ENCODE measurements at regions not wholly inside any gene's neighbourhood (a gene's known extent, or its start where the extent isn't known, plus 50 kb on each side); places are given as distances from the start of the nearest gene placed in this dataset.
A peak's percentile ranks its signal among the peaks of the same experiment; 100 is the strongest.

DNA sequence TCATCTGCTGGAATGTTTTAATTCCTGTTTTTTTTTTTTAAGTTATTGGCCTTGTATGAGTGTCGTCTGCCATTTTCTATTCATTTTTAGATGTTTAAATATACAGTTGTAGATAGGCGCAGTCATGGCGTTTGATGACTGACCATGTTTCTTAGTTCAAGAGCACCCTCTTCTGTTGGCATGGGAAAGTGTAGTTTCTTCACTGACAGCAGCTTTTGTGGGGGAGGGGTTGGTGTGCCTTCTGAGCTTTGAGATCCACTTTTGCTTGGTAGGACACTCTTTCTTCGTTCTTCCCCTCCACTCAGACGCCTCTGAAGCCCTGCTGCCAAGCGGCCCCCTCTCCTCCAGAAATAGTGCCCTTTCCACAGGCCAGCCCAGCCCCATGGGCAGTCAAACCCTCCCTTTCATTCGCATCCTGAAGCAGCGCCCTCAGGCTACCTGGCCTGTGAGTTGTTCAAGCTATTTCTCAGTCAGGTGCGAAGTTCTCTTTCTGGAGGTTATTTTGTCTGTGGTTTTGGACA lies 492.0 kb downstream of the TNS1 start:
- no peaks in the 10 kb centered on the region for H3K27me3 ChIP-seq
- no peaks in the 10 kb centered on the region for H3K36me3 ChIP-seq
- H3K4me3 ChIP-seq: no peak overlapping the region
- H3K9me3 ChIP-seq (ENCODE audit: low read depth): no peaks in the 10 kb centered on the region
- TF ChIP-seq, protein P1, sequence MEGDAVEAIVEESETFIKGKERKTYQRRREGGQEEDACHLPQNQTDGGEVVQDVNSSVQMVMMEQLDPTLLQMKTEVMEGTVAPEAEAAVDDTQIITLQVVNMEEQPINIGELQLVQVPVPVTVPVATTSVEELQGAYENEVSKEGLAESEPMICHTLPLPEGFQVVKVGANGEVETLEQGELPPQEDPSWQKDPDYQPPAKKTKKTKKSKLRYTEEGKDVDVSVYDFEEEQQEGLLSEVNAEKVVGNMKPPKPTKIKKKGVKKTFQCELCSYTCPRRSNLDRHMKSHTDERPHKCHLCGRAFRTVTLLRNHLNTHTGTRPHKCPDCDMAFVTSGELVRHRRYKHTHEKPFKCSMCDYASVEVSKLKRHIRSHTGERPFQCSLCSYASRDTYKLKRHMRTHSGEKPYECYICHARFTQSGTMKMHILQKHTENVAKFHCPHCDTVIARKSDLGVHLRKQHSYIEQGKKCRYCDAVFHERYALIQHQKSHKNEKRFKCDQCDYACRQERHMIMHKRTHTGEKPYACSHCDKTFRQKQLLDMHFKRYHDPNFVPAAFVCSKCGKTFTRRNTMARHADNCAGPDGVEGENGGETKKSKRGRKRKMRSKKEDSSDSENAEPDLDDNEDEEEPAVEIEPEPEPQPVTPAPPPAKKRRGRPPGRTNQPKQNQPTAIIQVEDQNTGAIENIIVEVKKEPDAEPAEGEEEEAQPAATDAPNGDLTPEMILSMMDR (IDR thresholded peaks at IDR 0.05; ENCODE audit: low read depth, low read length): peak; percentile 80
- peak; percentile 87 to 90 for DNase-seq (ENCODE audit: low read depth in 1 of 2, low spot score in 1 of 2)
- H3K27ac ChIP-seq: no peak overlapping the region
- H3K4me1 ChIP-seq (ENCODE audit: low read depth): peaks cover 20% of the 10 kb centered on the region

GRCh38 chr2:217505303-217505702 lies 497.5 kb downstream of the TNS1 start:
- TF ChIP-seq, protein P1 (IDR thresholded peaks at IDR 0.05; ENCODE audit: low read depth, low read length): no peak
- H3K4me1 ChIP-seq (ENCODE audit: low read depth): peaks cover 2% of the 10 kb centered on the region
- no peak overlapping the region for H3K4me3 ChIP-seq

GRCh38 chr2:217501887-217502286 lies 500.9 kb downstream of the TNS1 start:
- H3K4me1 ChIP-seq (ENCODE audit: low read depth): no peaks in the 10 kb centered on the region

More at GRCh38 chr2:217505303-217505702, 497.5 kb downstream of the TNS1 start:
- Histone ChIP-seq H3K27ac (no peak overlapping the region), H3K36me3 (no peaks in the 10 kb centered on the region), H3K27me3 (peaks cover 14% of the 10 kb centered on the region), H3K9me3 (ENCODE audit: low read depth) (no peaks in the 10 kb centered on the region)
- DNase-seq (ENCODE audit: low read depth in 1 of 2, low spot score in 1 of 2): no peak

DNA sequence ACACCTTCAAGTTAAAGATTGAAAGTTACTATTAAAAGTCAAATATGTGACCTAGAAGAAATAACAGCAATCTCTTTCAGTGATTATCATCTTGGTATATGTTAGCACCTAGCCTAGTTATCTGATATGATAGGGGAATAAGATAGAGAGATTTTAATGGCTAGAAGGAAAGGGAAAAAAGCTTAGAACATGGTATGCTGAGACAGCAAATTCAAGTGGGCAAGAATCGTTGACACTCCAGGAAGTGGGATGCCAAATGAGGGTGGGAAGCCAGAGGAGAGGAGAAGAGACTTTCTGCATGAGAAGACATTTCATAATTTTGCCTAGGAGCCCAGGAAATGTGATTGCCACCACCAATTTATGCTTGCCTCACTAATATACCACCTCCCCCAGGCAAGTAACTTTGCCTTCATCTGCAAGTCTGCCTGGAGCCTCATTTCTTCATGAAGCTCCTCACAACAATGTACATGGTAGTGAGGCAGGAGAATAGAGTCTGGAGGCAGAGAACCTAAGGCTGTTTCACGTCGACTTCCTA lies 504.9 kb downstream of the TNS1 start:
- H3K27ac ChIP-seq: no peak overlapping the region
- DNase-seq (ENCODE audit: low read depth in 1 of 2, low spot score in 1 of 2): no peak
- TF ChIP-seq, protein P1 (IDR thresholded peaks at IDR 0.05; ENCODE audit: low read depth, low read length): no peak
- H3K9me3 ChIP-seq (ENCODE audit: low read depth): no peaks in the 10 kb centered on the region
- no peaks in the 10 kb centered on the region for H3K4me1 ChIP-seq (ENCODE audit: low read depth)
- H3K4me3 ChIP-seq: no peak overlapping the region
- peaks cover 16% of the 10 kb centered on the region for H3K27me3 ChIP-seq
- H3K36me3 ChIP-seq: no peaks in the 10 kb centered on the region

More at GRCh38 chr2:217501887-217502286, 500.9 kb downstream of the TNS1 start:
- no peaks in the 10 kb centered on the region for H3K36me3 ChIP-seq
- H3K9me3 ChIP-seq (ENCODE audit: low read depth): no peaks in the 10 kb centered on the region
- no peak overlapping the region for H3K4me3 ChIP-seq
- TF ChIP-seq, protein P1 (IDR thresholded peaks at IDR 0.05; ENCODE audit: low read depth, low read length): no peak
- no peak overlapping the region for H3K27ac ChIP-seq
- DNase-seq (ENCODE audit: low read depth in 1 of 2, low spot score in 1 of 2): no peak
- H3K27me3 ChIP-seq: peaks cover 24% of the 10 kb centered on the region

GRCh38 chr2:217494557-217494956 lies 508.2 kb downstream of the TNS1 start:
- Histone ChIP-seq H3K27ac (no peak overlapping the region), H3K4me3 (no peak overlapping the region), H3K36me3 (no peaks in the 10 kb centered on the region), H3K4me1 (ENCODE audit: low read depth) (no peaks in the 10 kb centered on the region), H3K9me3 (ENCODE audit: low read depth) (no peaks in the 10 kb centered on the region), H3K27me3 (peaks cover 17% of the 10 kb centered on the region)
- TF ChIP-seq, protein P1 (IDR thresholded peaks at IDR 0.05; ENCODE audit: low read depth, low read length): no peak
- DNase-seq (ENCODE audit: low read depth in 1 of 2, low spot score in 1 of 2): no peak
